IMR-90 (cell line): ENCODE measurements at regions not wholly inside any gene's neighbourhood (a gene's known extent, or its start where the extent isn't known, plus 50 kb on each side); places are given as distances from the start of the nearest gene placed in this dataset.

Source experiments
- ATAC-seq: fragments of 200-7000 bp; cut with Tn5 transposase; 2 replicates; pipeline ENCODE4 v1.9.1; 2020; ENCODE audit warnings: low read depth, mild to moderate bottlenecking, moderate library complexity
- BruUV-seq: library from RNA; stranded (reverse); fragments of 400-500 nt; replicated peaks from 2 replicates; lab custom pipeline; 2021; lab: Mats Ljungman, UMichigan
- CTCF ChIA-PET: fragments of 300-600 bp; formaldehyde crosslinking; extraction: SDS; loops from one replicate; lab custom pipeline; 2021; ENCODE audit warnings: antibody characterized with exemption; lab: Yijun Ruan, JAX
- POLR2A ChIA-PET: fragments of 300-600 bp; sonication (Branson Sonifier 250); formaldehyde crosslinking; loops from one replicate; lab custom pipeline; 2022; ENCODE audit warnings: antibody characterized with exemption; ENCODE audit not compliant: unreplicated experiment; lab: Charles Lee
- DNase-seq: peaks from one replicate; pipeline ENCODE4 v3.0.0; 2013
- H2AFZ ChIP-seq: replicated peaks from 2 replicates; pipeline ENCODE3; 2013; ENCODE audit warnings: low read length, mild to moderate bottlenecking; ENCODE audit not compliant: poor library complexity
- H2AK5ac ChIP-seq: 2 replicates; pipeline ENCODE4 v1.6.1; 2013; ENCODE audit warnings: low read depth, low read length, inconsistent platforms
- H2AK9ac ChIP-seq: replicated peaks from 2 replicates; pipeline ENCODE3; 2013; ENCODE audit warnings: mild to moderate bottlenecking, low read depth, low read length, moderate library complexity; ENCODE audit not compliant: poor library complexity
- H2BK120ac ChIP-seq: 2 replicates; pipeline ENCODE4 v1.6.1; 2013; ENCODE audit warnings: low read depth, low read length, inconsistent platforms
- H2BK15ac ChIP-seq: 3 replicates; pipeline ENCODE4 v1.6.1; 2013; ENCODE audit warnings: low read depth, low read length, inconsistent platforms
- H2BK20ac ChIP-seq: 2 replicates; pipeline ENCODE4 v1.6.1; 2013; ENCODE audit warnings: low read depth, mild to moderate bottlenecking, inconsistent platforms, low read length, moderate library complexity
- H2BK5ac ChIP-seq: 2 replicates; pipeline ENCODE4 v1.6.1; 2013; ENCODE audit warnings: mild to moderate bottlenecking, low read depth, low read length, inconsistent platforms; ENCODE audit not compliant: poor library complexity, severe bottlenecking
- H3K14ac ChIP-seq: replicated peaks from 2 replicates; pipeline ENCODE4 v1.6.1; 2013; ENCODE audit warnings: low read depth, low read length, inconsistent platforms
- H3K18ac ChIP-seq: 2 replicates; pipeline ENCODE4 v1.6.1; 2013; ENCODE audit warnings: low read depth, low read length, control low read depth
- H3K23ac ChIP-seq: 2 replicates; pipeline ENCODE4 v1.6.1; 2013; ENCODE audit warnings: low read depth, low read length, inconsistent platforms
- H3K27ac ChIP-seq: 2 replicates; pipeline ENCODE4 v1.5.1; 2013; ENCODE audit warnings: mild to moderate bottlenecking, control low read depth, low read length; ENCODE audit not compliant: insufficient read depth
- H3K27me3 ChIP-seq: 2 replicates; pipeline ENCODE4 v1.6.1; 2013; ENCODE audit warnings: low read length; ENCODE audit not compliant: control insufficient read depth, insufficient read depth
- H3K36me3 ChIP-seq: 2 replicates; pipeline ENCODE4 v1.6.1; 2013; ENCODE audit warnings: low read length, mixed read lengths; ENCODE audit not compliant: control insufficient read depth, insufficient read depth
- H3K4ac ChIP-seq: 2 replicates; pipeline ENCODE4 v1.6.1; 2013; ENCODE audit warnings: low read depth, low read length, inconsistent platforms
- H3K4me1 ChIP-seq: 2 replicates; pipeline ENCODE4 v1.6.1; 2013; ENCODE audit warnings: low read length, mixed read lengths; ENCODE audit not compliant: control insufficient read depth, insufficient read depth
- H3K4me2 ChIP-seq: 2 replicates; pipeline ENCODE4 v1.6.1; 2013; ENCODE audit warnings: low read depth, mild to moderate bottlenecking, control low read depth, low read length, moderate library complexity
- H3K4me3 ChIP-seq: 2 replicates; pipeline ENCODE4 v1.5.1; 2013; ENCODE audit warnings: low read depth, mild to moderate bottlenecking, control low read depth, low read length, moderate library complexity; ENCODE audit not compliant: insufficient read depth
- H3K56ac ChIP-seq: 2 replicates; pipeline ENCODE4 v1.6.1; 2013; ENCODE audit warnings: low read length, inconsistent platforms; ENCODE audit not compliant: insufficient read depth; ENCODE audit errors: extremely low read depth
- H3K79me1 ChIP-seq, 2 experiments: 2 replicates each; pipeline ENCODE4 v1.6.1; 2013; ENCODE audit warnings: low read length in 2 of 2, inconsistent platforms in 1 of 2, low read depth in 1 of 2
- H3K9ac ChIP-seq: 2 replicates; pipeline ENCODE4 v1.6.1; 2013; ENCODE audit warnings: low read depth, low read length, control low read depth
- H3K9me1 ChIP-seq: 2 replicates; pipeline ENCODE4 v1.6.1; 2013; ENCODE audit warnings: low read length, inconsistent platforms; ENCODE audit not compliant: insufficient read depth
- H3K9me3 ChIP-seq: 2 replicates; pipeline ENCODE4 v1.6.1; 2013; ENCODE audit warnings: low read length; ENCODE audit not compliant: control insufficient read depth, insufficient read depth
- H4K20me1 ChIP-seq: 2 replicates; pipeline ENCODE4 v1.6.1; 2013; ENCODE audit warnings: low read length, inconsistent platforms; ENCODE audit not compliant: insufficient read depth
- H4K5ac ChIP-seq: 2 replicates; pipeline ENCODE4 v1.6.1; 2013; ENCODE audit warnings: mild to moderate bottlenecking, low read depth, low read length, control low read depth
- H4K8ac ChIP-seq, 2 experiments: 2 replicates each; pipeline ENCODE4 v1.6.1; 2013; ENCODE audit warnings: low read depth in 2 of 2, low read length in 2 of 2, control low read depth in 1 of 2, inconsistent platforms in 1 of 2
- H4K91ac ChIP-seq: 2 replicates; pipeline ENCODE4 v1.6.1; 2013; ENCODE audit warnings: low read depth, low read length, inconsistent platforms; ENCODE audit not compliant: insufficient read depth
- BHLHE40 ChIP-seq: fragments of 150-350 bp; IDR thresholded peaks from 2 replicates; pipeline ENCODE4 v1.6.1; 2016; ENCODE audit warnings: mild to moderate bottlenecking, low read depth, low read length
- CEBPB ChIP-seq: IDR thresholded peaks from 2 replicates; pipeline ENCODE4 v1.6.1; 2012; ENCODE audit warnings: low read depth, low read length, improper control_type of control experiment
- CHD1 ChIP-seq: IDR thresholded peaks from 2 replicates; pipeline ENCODE4 v1.6.1; 2012; ENCODE audit warnings: low read depth, low read length, improper control_type of control experiment
- FOS ChIP-seq: fragments of 150-350 bp; IDR thresholded peaks from 2 replicates; pipeline ENCODE4 v1.6.1; 2016; ENCODE audit warnings: low read depth, low read length
- MAFK ChIP-seq: IDR thresholded peaks from 2 replicates; pipeline ENCODE4 v1.6.1; 2012; ENCODE audit warnings: low read depth, low read length, improper control_type of control experiment
- MAZ ChIP-seq: IDR thresholded peaks from 2 replicates; pipeline ENCODE4 v1.6.1; 2012; ENCODE audit warnings: low read depth, mild to moderate bottlenecking, low read length, improper control_type of control experiment, moderate library complexity, borderline replicate concordance
- MXI1 ChIP-seq: IDR thresholded peaks from 2 replicates; pipeline ENCODE4 v1.6.1; 2012; ENCODE audit warnings: low read depth, mild to moderate bottlenecking, low read length, moderate library complexity, borderline replicate concordance
- NFE2L2 ChIP-seq: fragments of 150-350 bp; IDR thresholded peaks from 2 replicates; pipeline ENCODE4 v1.6.1; 2016; ENCODE audit warnings: low read depth, mild to moderate bottlenecking, low read length
- POLR2A ChIP-seq: IDR thresholded peaks from 2 replicates; pipeline ENCODE4 v1.6.1; 2012; ENCODE audit warnings: mild to moderate bottlenecking, low read depth, low read length
- RAD21 ChIP-seq: IDR thresholded peaks from 2 replicates; pipeline ENCODE4 v1.6.1; 2012; ENCODE audit warnings: low read length, improper control_type of control experiment
- RCOR1 ChIP-seq: IDR thresholded peaks from 2 replicates; pipeline ENCODE4 v1.6.1; 2012; ENCODE audit warnings: mild to moderate bottlenecking, low read length, improper control_type of control experiment; ENCODE audit not compliant: insufficient replicate concordance
- RFX5 ChIP-seq: IDR thresholded peaks from 2 replicates; pipeline ENCODE4 v1.8.0; 2012; ENCODE audit warnings: low read depth, mild to moderate bottlenecking, low read length, moderate library complexity
- SMC3 ChIP-seq: fragments of 150-350 bp; IDR thresholded peaks from 2 replicates; pipeline ENCODE4 v1.6.1; 2016; ENCODE audit warnings: low read depth, mild to moderate bottlenecking, antibody characterized with exemption, low read length, moderate library complexity
- WGBS, 2 experiments: methylation state at CpG; one replicate each; pipeline versions ENCODE4 v1.1.5 to v1.1.7; 2013; ENCODE audit warnings: missing lambda C conversion rate in 2 of 2; ENCODE audit not compliant: insufficient read length in 1 of 2; ENCODE audit errors: extremely low coverage in 2 of 2; 5-methylcytosine and 5-hydroxymethylcytosine counted together
- dilution Hi-C: fragments of 300-500 bp; cut with HindIII; formaldehyde crosslinking; loops from one replicate; pipeline ENCODE4 v1.14.3; 2018; ENCODE audit warnings: low sequenced_read_pairs; ENCODE audit not compliant: unreplicated experiment
- in situ Hi-C: fragments of 300-500 bp; cut with MboI; formaldehyde crosslinking; loops from 3 replicates; pipeline ENCODE4 v1.14.3; 2019; ENCODE audit warnings: low sequenced_read_pairs, inconsistent platforms, mixed read lengths
- intact Hi-C: fragments of 100-400 bp; cut with micrococcal nuclease; formaldehyde crosslinking; loops from 2 replicates; pipeline ENCODE4 v1.10.0; 2022
- TF ChIP-seq, protein P1 (sequence below): conservative IDR thresholded peaks from 2 replicates; pipeline ENCODE4 v1.5.1; 2012; ENCODE audit warnings: mild to moderate bottlenecking, low read depth, low read length, improper control_type of control experiment
- TF ChIP-seq, protein P2 (sequence below): fragments of 150-350 bp; IDR thresholded peaks from 2 replicates; pipeline ENCODE4 v1.6.1; 2017; ENCODE audit warnings: mild to moderate bottlenecking, antibody characterized with exemption, low read length, low read depth
- TF ChIP-seq, protein P3 (sequence below): fragments of 150-350 bp; IDR thresholded peaks from 2 replicates; pipeline ENCODE4 v1.6.1; 2016; ENCODE audit warnings: low read depth, mild to moderate bottlenecking, low read length, moderate library complexity, borderline replicate concordance

DNA sequence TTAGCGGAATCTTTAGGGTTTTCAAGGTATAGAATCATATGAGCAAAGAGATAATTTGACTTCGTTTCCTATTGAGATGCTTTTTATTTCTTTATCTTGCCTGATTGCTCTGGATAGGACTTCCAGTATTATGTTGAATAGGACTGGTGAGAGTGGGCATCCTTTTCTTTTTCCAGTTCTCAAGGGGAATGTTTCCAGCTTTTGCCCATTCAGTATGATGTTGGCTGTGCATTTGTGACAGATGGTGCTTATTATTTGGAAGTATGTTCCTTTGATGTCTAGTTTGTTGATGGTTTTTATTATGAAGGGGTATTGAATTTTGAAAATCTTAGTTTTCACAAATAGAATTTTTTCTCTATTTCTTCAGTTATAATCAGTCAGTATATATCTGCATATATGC, 656.6 kb upstream of the MAP3K7 start:
- H2BK20ac ChIP-seq: no peak overlapping the region
- no peaks in the 10 kb centered on the region for H3K9me3 ChIP-seq
- no peak overlapping the region for H2AFZ ChIP-seq
- no peak overlapping the region for H3K4me2 ChIP-seq
- H3K36me3 ChIP-seq: no peaks in the 10 kb centered on the region
- dilution Hi-C loops (no loop called here), intact Hi-C loops (no loop called here), in situ Hi-C loops (no loop called here)
- no peak overlapping the region for H3K27ac ChIP-seq
- H4K8ac ChIP-seq: no peak overlapping the region
- ChIA-PET POLR2A (no interaction called here), CTCF (no interaction called here)
- H3K9ac ChIP-seq: no peak overlapping the region
- no peak overlapping the region for H4K91ac ChIP-seq
- WGBS, 2 experiments: no CpG with 5 or more reads among the region's 2 CpGs
- no peak overlapping the region for H2BK120ac ChIP-seq
- no peak overlapping the region for H3K18ac ChIP-seq
- no peaks in the 10 kb centered on the region for H3K9me1 ChIP-seq
- TF ChIP-seq BHLHE40: no peak
- no peak for TF ChIP-seq CEBPB
- TF ChIP-seq, protein P1, sequence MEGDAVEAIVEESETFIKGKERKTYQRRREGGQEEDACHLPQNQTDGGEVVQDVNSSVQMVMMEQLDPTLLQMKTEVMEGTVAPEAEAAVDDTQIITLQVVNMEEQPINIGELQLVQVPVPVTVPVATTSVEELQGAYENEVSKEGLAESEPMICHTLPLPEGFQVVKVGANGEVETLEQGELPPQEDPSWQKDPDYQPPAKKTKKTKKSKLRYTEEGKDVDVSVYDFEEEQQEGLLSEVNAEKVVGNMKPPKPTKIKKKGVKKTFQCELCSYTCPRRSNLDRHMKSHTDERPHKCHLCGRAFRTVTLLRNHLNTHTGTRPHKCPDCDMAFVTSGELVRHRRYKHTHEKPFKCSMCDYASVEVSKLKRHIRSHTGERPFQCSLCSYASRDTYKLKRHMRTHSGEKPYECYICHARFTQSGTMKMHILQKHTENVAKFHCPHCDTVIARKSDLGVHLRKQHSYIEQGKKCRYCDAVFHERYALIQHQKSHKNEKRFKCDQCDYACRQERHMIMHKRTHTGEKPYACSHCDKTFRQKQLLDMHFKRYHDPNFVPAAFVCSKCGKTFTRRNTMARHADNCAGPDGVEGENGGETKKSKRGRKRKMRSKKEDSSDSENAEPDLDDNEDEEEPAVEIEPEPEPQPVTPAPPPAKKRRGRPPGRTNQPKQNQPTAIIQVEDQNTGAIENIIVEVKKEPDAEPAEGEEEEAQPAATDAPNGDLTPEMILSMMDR: no peak
- TF ChIP-seq, protein P2, sequence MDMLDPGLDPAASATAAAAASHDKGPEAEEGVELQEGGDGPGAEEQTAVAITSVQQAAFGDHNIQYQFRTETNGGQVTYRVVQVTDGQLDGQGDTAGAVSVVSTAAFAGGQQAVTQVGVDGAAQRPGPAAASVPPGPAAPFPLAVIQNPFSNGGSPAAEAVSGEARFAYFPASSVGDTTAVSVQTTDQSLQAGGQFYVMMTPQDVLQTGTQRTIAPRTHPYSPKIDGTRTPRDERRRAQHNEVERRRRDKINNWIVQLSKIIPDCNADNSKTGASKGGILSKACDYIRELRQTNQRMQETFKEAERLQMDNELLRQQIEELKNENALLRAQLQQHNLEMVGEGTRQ: no peak
- TF ChIP-seq POLR2A: no peak
- no peak for TF ChIP-seq SMC3
- TF ChIP-seq FOS: no peak
- TF ChIP-seq CHD1: no peak
- no peak for TF ChIP-seq RAD21
- TF ChIP-seq MAFK: no peak
- no peak for TF ChIP-seq RCOR1
- TF ChIP-seq, protein P3, sequence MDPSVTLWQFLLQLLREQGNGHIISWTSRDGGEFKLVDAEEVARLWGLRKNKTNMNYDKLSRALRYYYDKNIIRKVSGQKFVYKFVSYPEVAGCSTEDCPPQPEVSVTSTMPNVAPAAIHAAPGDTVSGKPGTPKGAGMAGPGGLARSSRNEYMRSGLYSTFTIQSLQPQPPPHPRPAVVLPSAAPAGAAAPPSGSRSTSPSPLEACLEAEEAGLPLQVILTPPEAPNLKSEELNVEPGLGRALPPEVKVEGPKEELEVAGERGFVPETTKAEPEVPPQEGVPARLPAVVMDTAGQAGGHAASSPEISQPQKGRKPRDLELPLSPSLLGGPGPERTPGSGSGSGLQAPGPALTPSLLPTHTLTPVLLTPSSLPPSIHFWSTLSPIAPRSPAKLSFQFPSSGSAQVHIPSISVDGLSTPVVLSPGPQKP: no peak
- TF ChIP-seq MAZ: no peak
- no peak for TF ChIP-seq NFE2L2
- no peak for TF ChIP-seq RFX5
- TF ChIP-seq MXI1: no peak
- H3K14ac ChIP-seq: no peak overlapping the region
- DNase-seq (no peak), ATAC-seq (no peak)
- H3K4ac ChIP-seq: no peak overlapping the region
- BruUV-seq: no TSS peak
- no peak overlapping the region for H4K5ac ChIP-seq
- no peaks in the 10 kb centered on the region for H3K79me1 ChIP-seq
- no peak overlapping the region for H3K4me3 ChIP-seq
- no peak overlapping the region for H2AK9ac ChIP-seq
- no peaks in the 10 kb centered on the region for H3K4me1 ChIP-seq
- H2AK5ac ChIP-seq: no peak overlapping the region
- no peak overlapping the region for H2BK5ac ChIP-seq
- no peaks in the 10 kb centered on the region for H4K20me1 ChIP-seq
- no peak overlapping the region for H2BK15ac ChIP-seq
- no peak overlapping the region for H3K56ac ChIP-seq
- H3K23ac ChIP-seq: no peak overlapping the region
- no peaks in the 10 kb centered on the region for H3K27me3 ChIP-seq
